LNCAP (cell line): ENCODE measurements at regions not wholly inside any gene's neighbourhood (a gene's known extent, or its start where the extent isn't known, plus 50 kb on each side); places are given as distances from the start of the nearest gene placed in this dataset.

Experiments used
- CTCF ChIP-seq: fragments of 450-650 bp; IDR thresholded peaks from 2 replicates; pipeline ENCODE4 v1.5.1; 2017; ENCODE audit warnings: mild to moderate bottlenecking

DNA sequence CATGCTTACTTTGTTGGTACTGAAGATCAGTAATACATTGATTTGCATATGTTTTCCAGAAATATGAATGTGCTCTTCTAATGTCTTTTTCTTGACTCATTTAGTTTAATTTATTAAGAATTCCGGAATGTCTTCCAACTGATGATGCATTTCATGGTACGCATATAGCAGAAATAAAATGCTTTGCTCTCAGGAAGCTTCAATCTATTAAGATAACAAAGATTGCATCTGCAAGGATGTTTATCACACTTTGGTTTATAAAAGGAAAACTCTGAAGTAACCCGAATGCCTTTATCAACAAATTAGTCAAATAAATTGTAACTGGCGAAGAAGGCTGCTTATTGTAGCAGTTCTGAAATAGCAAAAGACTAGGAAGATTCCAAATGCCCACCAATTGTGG, 166.4 kb upstream of the LMNTD1 start:
- TF ChIP-seq CTCF, result no peak

DNA sequence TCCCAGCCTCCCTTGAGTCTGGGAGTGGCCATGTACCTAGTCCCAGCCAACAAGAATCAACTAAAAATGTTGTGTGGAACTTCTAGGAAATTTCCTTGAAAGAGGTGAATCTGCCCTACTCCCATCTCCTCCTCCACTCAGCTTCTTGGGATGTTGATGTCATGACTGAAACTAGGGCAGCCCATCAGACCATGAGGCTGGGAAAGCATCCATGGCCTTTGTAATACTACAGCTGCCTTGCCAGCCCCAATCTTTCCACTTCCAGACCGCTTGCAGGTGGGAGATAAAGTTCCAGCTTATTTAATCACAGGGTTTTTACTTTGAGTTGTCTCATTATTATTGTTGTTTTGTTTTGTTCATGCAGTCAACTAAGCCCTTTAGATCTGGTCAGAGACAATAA, 170.3 kb upstream of the LMNTD1 start:
- no peak for TF ChIP-seq CTCF

DNA sequence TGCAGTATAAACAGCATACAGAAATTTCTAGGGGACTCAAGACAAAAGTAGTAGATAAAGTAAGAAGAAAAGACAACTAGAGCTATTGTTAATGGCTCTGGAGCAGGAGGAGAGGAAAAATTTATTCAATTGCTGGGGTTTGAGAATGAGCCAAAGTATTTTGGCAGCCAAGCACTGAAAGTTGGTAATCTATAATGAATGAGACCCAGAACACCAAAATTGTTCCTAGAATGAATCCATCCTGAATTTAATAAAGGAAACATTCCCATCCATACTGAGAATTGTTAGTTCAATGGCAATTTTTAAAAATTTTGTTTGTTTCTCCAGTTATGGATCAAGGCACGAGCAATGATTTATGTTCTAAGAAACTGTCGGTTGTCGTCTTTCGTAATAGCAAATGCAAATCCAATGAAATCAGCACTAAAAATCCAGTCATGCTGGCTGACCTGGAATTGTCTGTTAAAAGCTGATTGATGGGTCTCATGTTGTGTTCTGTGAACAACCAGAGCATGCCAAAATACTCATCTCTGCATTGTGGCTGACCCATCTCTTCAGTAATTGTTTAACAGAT, 170.9 kb upstream of the LMNTD1 start:
- no peak for TF ChIP-seq CTCF

DNA sequence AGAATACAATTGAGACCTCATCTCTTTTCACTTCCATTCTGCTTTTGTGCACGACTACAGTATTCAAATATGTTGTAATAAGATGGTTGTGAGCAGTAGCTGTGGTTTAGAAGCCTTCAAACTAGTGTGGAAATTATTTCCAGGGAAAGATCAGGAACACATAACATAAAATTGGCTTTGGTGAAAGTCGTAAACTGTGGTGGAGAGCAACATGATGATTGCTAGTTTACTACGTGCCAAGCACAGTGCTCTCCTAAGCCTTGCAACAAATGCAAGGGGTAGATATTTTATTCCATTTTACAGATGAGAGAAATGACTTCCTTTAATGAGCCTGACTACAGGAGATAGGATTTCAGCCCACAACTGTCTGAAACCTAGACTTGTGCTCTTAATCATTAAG, 172.4 kb upstream of the LMNTD1 start:
- TF ChIP-seq CTCF, result no peak

GRCh38 chr12:25725931-25726330, 172.8 kb upstream of the LMNTD1 start:
- TF ChIP-seq CTCF, result no peak

- TF ChIP-seq CTCF, result no peak
Measured at GRCh38 chr12:25728056-25728595, 175.0 kb upstream of the LMNTD1 start.

DNA sequence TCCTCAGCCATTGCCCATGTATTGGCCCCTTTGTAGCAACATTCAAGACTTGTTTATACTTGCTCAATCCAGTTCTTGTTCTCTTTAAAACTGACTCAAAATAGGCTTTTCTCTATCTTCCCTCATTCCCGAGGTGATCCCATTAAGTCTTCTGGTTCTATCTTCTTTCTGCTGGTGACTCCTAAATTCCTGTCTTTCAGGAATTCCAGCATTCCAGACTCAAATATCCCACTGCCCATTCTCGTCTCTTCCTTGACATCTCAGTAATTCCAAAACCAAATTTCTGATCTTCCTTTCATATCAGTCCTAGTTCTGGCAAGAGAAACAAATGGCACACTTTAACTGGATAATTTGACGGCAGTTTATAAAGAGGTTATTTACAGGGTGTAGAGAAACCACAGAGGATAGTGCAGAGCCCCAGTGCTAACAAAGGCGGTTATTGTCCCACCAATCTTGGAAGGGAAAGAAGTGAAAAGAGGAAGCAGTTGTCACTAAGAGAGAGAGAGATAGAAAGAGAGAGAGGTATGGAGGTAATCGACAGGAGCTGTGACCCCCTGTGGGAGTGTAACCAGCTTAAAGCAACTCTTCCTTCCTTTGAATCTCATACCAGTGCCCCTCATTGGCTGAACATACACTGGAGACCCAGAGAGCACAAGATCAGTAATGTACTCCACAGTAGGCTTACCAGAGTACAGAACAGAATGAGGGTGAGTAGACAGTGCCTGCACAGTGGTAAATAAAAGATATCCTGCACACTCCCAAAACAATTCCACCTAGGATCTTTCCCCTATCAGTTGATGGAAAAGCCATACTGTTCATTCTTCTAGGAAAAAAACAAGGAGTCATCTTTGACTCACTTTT, 177.6 kb upstream of the LMNTD1 start:
- no peak for TF ChIP-seq CTCF
